HG03354 (cell line): ENCODE measurements at regions not wholly inside any gene's neighbourhood (a gene's known extent, or its start where the extent isn't known, plus 50 kb on each side); places are given as distances from the start of the nearest gene placed in this dataset.

Experiments used
- ATAC-seq: cut with Tn5 transposase; IDR thresholded peaks from one replicate; pipeline ENCODE4 v1.9.1; 2021; ENCODE audit warnings: mild to moderate bottlenecking; ENCODE audit not compliant: unreplicated experiment, poor library complexity, severe bottlenecking

GRCh38 chr1:238214449-238214848 is 323.7 kb upstream of the ZP4 start:
- no peak for ATAC-seq

GRCh38 chr1:238205045-238205662 is 314.4 kb upstream of the ZP4 start:
- no peak for ATAC-seq

GRCh38 chr1:238201992-238202391 is 311.3 kb upstream of the ZP4 start:
- no peak for ATAC-seq

DNA sequence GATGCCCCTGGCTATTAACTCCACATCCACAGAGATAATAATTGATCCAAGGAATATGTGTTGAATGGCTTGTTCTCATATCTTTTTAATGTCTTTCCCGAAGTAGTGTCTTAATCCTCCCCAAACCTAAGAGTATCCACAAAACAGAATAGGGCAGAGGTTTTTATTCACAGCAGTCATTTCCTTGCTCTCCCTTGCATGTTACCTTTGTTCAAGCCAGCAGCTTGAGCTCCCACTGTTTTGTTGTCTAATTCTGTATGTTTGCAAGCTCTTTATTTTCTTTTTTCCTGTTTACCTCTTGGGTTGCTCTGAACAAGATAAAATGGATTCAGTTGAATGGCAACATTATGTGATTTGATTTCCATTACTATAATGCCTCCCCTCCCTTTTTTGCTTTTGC is 308.6 kb upstream of the ZP4 start:
- ATAC-seq = no peak

DNA sequence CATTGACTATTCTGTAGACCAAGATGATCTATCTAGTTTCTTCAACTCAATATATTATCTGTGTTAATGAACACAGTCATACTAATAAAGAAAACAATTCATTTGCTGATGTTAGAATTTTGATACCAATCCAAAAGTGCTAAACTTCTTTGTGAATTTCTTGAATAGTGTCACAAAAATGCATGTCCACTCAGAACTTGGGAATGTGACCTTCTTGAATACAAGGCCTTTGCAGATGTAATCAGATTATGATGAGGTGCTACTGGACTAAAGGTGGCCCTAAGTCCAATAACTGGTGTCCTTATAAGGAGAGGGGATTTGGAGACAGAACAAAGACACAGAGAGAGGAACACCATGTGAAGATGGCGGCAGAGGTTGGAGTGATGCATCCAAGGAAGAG is 305.8 kb upstream of the ZP4 start:
- no peak for ATAC-seq

- no peak for ATAC-seq
These were observed 300.4 kb upstream of the ZP4 start for GRCh38 chr1:238191170-238191569.

- ATAC-seq = no peak
These were observed 296.8 kb upstream of the ZP4 start for GRCh38 chr1:238187575-238187949.

- no peak for ATAC-seq
These were observed 296.3 kb upstream of the ZP4 start for GRCh38 chr1:238186887-238187574.

GRCh38 chr1:238177960-238178645 is 287.4 kb upstream of the ZP4 start:
- ATAC-seq = no peak

DNA sequence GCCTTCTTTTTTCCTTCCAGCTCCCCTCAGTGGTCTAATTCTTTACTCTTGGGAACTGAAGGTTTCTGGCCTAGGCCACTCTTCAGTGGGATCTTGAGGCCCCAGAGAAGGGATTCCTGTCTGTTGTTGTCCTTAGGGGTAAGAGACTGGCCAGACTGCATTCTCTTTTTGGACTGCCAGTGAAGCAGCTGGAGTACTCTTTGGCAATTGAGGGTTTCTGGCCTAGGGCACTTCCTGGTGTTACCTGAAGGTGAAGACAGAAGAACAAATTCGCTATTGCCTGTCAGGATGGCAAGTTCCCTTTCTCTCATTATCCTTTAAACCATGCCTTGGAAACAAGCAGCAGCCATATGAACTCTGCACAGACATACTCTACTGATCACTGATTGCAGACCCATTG is 286.6 kb upstream of the ZP4 start:
- ATAC-seq = no peak

- ATAC-seq = no peak
These were observed 285.7 kb upstream of the ZP4 start for GRCh38 chr1:238176441-238176840.

GRCh38 chr1:238171985-238172384 is 281.3 kb upstream of the ZP4 start:
- ATAC-seq = no peak

DNA sequence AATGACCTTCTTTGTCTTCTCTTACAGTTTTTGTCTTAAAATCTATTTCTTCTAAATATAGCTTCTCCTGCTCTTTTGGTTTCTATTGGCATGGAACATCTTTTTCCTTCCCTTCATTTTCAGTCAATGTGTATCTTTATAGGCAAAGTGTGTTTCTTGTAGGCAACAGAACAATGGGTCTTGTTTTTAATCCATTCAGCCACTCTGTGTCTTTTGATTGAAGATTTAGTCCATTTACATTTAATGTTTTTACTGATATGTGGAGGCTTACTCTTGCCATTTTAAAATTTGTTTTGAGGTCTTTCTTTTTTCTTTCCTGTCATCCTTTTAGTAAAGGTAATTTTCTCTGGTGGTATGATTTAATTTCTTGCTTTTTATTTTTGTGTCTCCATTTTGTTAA is 271.2 kb upstream of the ZP4 start:
- ATAC-seq = no peak

DNA sequence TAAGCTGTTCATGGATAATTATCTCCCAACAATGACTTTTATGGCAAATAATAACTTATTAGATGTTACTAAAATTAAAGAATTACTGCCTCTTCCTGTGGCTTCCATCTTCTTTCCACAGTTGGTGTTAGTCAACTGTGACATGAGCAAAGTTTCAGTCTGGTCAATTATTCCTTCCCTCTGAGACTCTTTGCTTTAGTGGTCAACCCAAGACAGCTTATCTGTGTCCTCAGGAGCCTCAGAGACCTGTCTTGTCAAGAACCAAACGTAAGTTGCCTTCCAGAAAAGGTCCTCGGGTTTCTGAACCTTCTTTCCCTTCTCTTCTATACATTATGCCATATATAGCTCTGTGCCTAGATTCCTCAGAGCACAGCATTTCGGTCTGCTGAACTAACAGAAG is 263.2 kb upstream of the ZP4 start:
- peak; percentile 72 for ATAC-seq

GRCh38 chr1:238153253-238153652 is 262.5 kb upstream of the ZP4 start:
- ATAC-seq = peak; percentile 17

GRCh38 chr1:238152119-238152518 is 261.4 kb upstream of the ZP4 start:
- ATAC-seq = no peak

DNA sequence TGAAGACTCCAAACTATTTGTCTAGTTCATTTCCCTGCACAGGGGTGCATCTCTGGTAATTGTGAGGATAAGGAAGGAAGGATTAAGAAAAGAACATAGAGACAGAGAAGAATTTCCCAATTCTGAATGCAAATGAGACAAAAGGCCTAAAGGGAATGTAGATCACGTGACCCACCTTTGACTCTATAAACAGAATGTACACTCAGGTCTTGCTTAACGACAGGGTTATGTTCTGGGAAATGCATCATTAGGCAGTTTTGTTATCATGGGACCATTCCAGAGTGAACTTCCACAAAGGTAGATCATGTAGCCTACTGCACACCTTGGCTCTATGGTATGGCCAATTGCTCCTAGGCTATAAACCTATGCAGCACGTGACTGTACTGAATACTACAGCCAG is 252.3 kb upstream of the ZP4 start:
- no peak for ATAC-seq

DNA sequence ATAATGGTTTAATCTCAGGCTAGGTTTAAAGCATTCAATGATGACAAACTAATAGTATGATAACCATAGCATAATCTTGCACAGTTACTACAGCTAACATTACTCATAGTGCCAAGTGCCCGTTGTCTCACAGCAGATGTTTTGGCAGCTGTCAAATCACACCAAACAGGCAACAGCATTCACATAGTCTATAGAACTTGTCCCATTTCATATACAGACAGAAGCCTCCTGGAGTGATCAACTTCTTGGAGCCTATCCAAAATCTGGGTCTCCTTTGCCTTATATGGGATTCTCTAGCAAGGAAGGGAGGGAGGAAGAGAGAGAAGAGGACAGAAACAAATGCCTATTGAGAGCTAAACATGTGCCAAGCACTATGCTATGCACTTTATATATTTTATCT is 250.6 kb upstream of the ZP4 start:
- ATAC-seq = no peak

GRCh38 chr1:238139713-238140112 is 249.0 kb upstream of the ZP4 start:
- ATAC-seq = no peak

DNA sequence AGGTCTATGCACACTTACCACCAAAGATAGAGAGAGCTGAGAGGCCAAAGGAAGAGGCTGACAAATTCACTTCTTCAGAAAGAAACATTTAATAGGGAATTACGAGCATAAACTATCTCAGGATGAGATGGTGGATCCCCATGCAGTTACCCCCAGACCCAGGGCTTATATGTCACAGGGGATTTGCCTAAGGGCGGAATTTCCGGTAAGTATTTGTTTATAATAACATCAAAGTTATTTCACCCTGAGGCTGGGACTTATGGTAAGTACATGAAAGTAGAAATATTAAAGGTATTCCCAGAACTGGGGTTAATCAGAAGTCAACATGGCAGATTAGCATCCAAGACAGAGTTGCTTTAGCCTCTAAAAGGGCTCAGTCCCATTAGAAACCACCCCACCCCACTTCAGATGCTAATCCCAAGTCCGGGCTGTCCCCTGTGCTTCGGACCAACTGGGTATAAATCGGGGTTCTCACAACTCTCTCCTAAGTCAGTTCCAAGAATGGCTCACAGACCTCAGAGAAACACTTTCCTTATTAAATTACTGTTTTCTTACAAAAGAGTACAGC is 247.4 kb upstream of the ZP4 start:
- ATAC-seq = no peak
